ENCODE measurements at regions not wholly inside any gene's neighbourhood (a gene's known extent, or its start where the extent isn't known, plus 50 kb on each side); places are given as distances from the start of the nearest gene placed in this dataset.
"Not testable (repeated sequence)": the region's sequence is repeated elsewhere in the genome, so short reads cannot be mapped to it uniquely, and the experiment has no call there.

- H3K9me3 ChIP-seq (ENCODE audit: control insufficient read depth, insufficient read depth, low read length) = peaks cover 80% of the 10 kb centered on the region
These were observed 382.1 kb downstream of the TMEM121 start for GRCh38 chr14:105908481-105908911.

GRCh38 chr14:105909046-105909827 is 382.9 kb downstream of the TMEM121 start:
- H3K9me3 ChIP-seq (ENCODE audit: control insufficient read depth, insufficient read depth, low read length) = peaks cover 80% of the 10 kb centered on the region
- no peak overlapping the region for H3K27ac ChIP-seq (ENCODE audit: low read depth, low read length)
- no peak overlapping the region for H3K9ac ChIP-seq (ENCODE audit: low read depth, low read length)
- H3K4me1 ChIP-seq (ENCODE audit: control insufficient read depth, insufficient read depth, low read length) = no peaks in the 10 kb centered on the region
- H3K27me3 ChIP-seq (ENCODE audit: control insufficient read depth, insufficient read depth, low read length) = no peaks in the 10 kb centered on the region
- no peaks in the 10 kb centered on the region for H3K36me3 ChIP-seq (ENCODE audit: control insufficient read depth, insufficient read depth, low read length)
- H3K4me3 ChIP-seq (ENCODE audit: low read depth, low read length) = no peak overlapping the region

More at GRCh38 chr14:105908481-105908911, 382.1 kb downstream of the TMEM121 start:
- Histone ChIP-seq H3K9ac (ENCODE audit: low read depth, low read length) (no peak overlapping the region), H3K27ac (ENCODE audit: low read depth, low read length) (no peak overlapping the region), H3K4me1 (ENCODE audit: control insufficient read depth, insufficient read depth, low read length) (no peaks in the 10 kb centered on the region), H3K4me3 (ENCODE audit: low read depth, low read length) (no peak overlapping the region), H3K27me3 (ENCODE audit: control insufficient read depth, insufficient read depth, low read length) (no peaks in the 10 kb centered on the region), H3K36me3 (ENCODE audit: control insufficient read depth, insufficient read depth, low read length) (no peaks in the 10 kb centered on the region)

- H3K4me3 ChIP-seq (ENCODE audit: low read depth, low read length); H3K27ac ChIP-seq (ENCODE audit: low read depth, low read length); H3K9ac ChIP-seq (ENCODE audit: low read depth, low read length); H3K4me1 ChIP-seq (ENCODE audit: control insufficient read depth, insufficient read depth, low read length); H3K36me3 ChIP-seq (ENCODE audit: control insufficient read depth, insufficient read depth, low read length); H3K27me3 ChIP-seq (ENCODE audit: control insufficient read depth, insufficient read depth, low read length): not testable (repeated sequence)
- H3K9me3 ChIP-seq (ENCODE audit: control insufficient read depth, insufficient read depth, low read length) = peaks cover 80% of the 10 kb centered on the region
These were observed 383.4 kb downstream of the TMEM121 start for GRCh38 chr14:105909828-105910120.

GRCh38 chr14:105910426-105910825 is 384.0 kb downstream of the TMEM121 start:
- H3K36me3 ChIP-seq (ENCODE audit: control insufficient read depth, insufficient read depth, low read length) = no peaks in the 10 kb centered on the region
- H3K9me3 ChIP-seq (ENCODE audit: control insufficient read depth, insufficient read depth, low read length) = peaks cover 80% of the 10 kb centered on the region
- H3K27ac ChIP-seq (ENCODE audit: low read depth, low read length) = no peak overlapping the region
- H3K27me3 ChIP-seq (ENCODE audit: control insufficient read depth, insufficient read depth, low read length) = no peaks in the 10 kb centered on the region
- no peak overlapping the region for H3K4me3 ChIP-seq (ENCODE audit: low read depth, low read length)
- no peak overlapping the region for H3K9ac ChIP-seq (ENCODE audit: low read depth, low read length)
- H3K4me1 ChIP-seq (ENCODE audit: control insufficient read depth, insufficient read depth, low read length) = no peaks in the 10 kb centered on the region

- H3K4me3 ChIP-seq (ENCODE audit: low read depth, low read length) = no peak overlapping the region
- peaks cover 80% of the 10 kb centered on the region for H3K9me3 ChIP-seq (ENCODE audit: control insufficient read depth, insufficient read depth, low read length)
- no peaks in the 10 kb centered on the region for H3K4me1 ChIP-seq (ENCODE audit: control insufficient read depth, insufficient read depth, low read length)
- H3K9ac ChIP-seq (ENCODE audit: low read depth, low read length) = no peak overlapping the region
- H3K36me3 ChIP-seq (ENCODE audit: control insufficient read depth, insufficient read depth, low read length) = no peaks in the 10 kb centered on the region
- H3K27ac ChIP-seq (ENCODE audit: low read depth, low read length) = no peak overlapping the region
- H3K27me3 ChIP-seq (ENCODE audit: control insufficient read depth, insufficient read depth, low read length) = no peaks in the 10 kb centered on the region
These were observed 384.8 kb downstream of the TMEM121 start for GRCh38 chr14:105911006-105911847.

- not testable (repeated sequence) for H3K4me1 ChIP-seq (ENCODE audit: control insufficient read depth, insufficient read depth, low read length); H3K27ac ChIP-seq (ENCODE audit: low read depth, low read length); H3K4me3 ChIP-seq (ENCODE audit: low read depth, low read length); H3K9ac ChIP-seq (ENCODE audit: low read depth, low read length); H3K27me3 ChIP-seq (ENCODE audit: control insufficient read depth, insufficient read depth, low read length); H3K36me3 ChIP-seq (ENCODE audit: control insufficient read depth, insufficient read depth, low read length)
- H3K9me3 ChIP-seq (ENCODE audit: control insufficient read depth, insufficient read depth, low read length) = peaks cover 80% of the 10 kb centered on the region
These were observed 385.5 kb downstream of the TMEM121 start for GRCh38 chr14:105911848-105912292.

- Histone ChIP-seq H3K4me3 (ENCODE audit: low read depth, low read length) (no peak overlapping the region), H3K27ac (ENCODE audit: low read depth, low read length) (no peak overlapping the region), H3K36me3 (ENCODE audit: control insufficient read depth, insufficient read depth, low read length) (no peaks in the 10 kb centered on the region), H3K4me1 (ENCODE audit: control insufficient read depth, insufficient read depth, low read length) (no peaks in the 10 kb centered on the region), H3K9ac (ENCODE audit: low read depth, low read length) (no peak overlapping the region), H3K9me3 (ENCODE audit: control insufficient read depth, insufficient read depth, low read length) (peaks cover 79% of the 10 kb centered on the region), H3K27me3 (ENCODE audit: control insufficient read depth, insufficient read depth, low read length) (no peaks in the 10 kb centered on the region)
These were observed 386.3 kb downstream of the TMEM121 start for GRCh38 chr14:105912641-105913180.

GRCh38 chr14:105913221-105913620 is 386.8 kb downstream of the TMEM121 start:
- Histone ChIP-seq H3K9me3 (ENCODE audit: control insufficient read depth, insufficient read depth, low read length) (peaks cover 81% of the 10 kb centered on the region), H3K4me1 (ENCODE audit: control insufficient read depth, insufficient read depth, low read length) (no peaks in the 10 kb centered on the region)

GRCh38 chr14:105913861-105914260 is 387.5 kb downstream of the TMEM121 start:
- Histone ChIP-seq H3K4me1 (ENCODE audit: control insufficient read depth, insufficient read depth, low read length) (no peaks in the 10 kb centered on the region), H3K27ac (ENCODE audit: low read depth, low read length) (no peak overlapping the region), H3K9ac (ENCODE audit: low read depth, low read length) (no peak overlapping the region), H3K27me3 (ENCODE audit: control insufficient read depth, insufficient read depth, low read length) (no peaks in the 10 kb centered on the region), H3K4me3 (ENCODE audit: low read depth, low read length) (no peak overlapping the region), H3K36me3 (ENCODE audit: control insufficient read depth, insufficient read depth, low read length) (no peaks in the 10 kb centered on the region), H3K9me3 (ENCODE audit: control insufficient read depth, insufficient read depth, low read length) (peaks cover 78% of the 10 kb centered on the region)

More at GRCh38 chr14:105913221-105913620, 386.8 kb downstream of the TMEM121 start:
- Histone ChIP-seq H3K36me3 (ENCODE audit: control insufficient read depth, insufficient read depth, low read length) (no peaks in the 10 kb centered on the region), H3K27ac (ENCODE audit: low read depth, low read length) (no peak overlapping the region), H3K27me3 (ENCODE audit: control insufficient read depth, insufficient read depth, low read length) (no peaks in the 10 kb centered on the region), H3K4me3 (ENCODE audit: low read depth, low read length) (no peak overlapping the region), H3K9ac (ENCODE audit: low read depth, low read length) (no peak overlapping the region)

- H3K36me3 ChIP-seq (ENCODE audit: control insufficient read depth, insufficient read depth, low read length); H3K27me3 ChIP-seq (ENCODE audit: control insufficient read depth, insufficient read depth, low read length); H3K9ac ChIP-seq (ENCODE audit: low read depth, low read length); H3K27ac ChIP-seq (ENCODE audit: low read depth, low read length); H3K4me3 ChIP-seq (ENCODE audit: low read depth, low read length); H3K4me1 ChIP-seq (ENCODE audit: control insufficient read depth, insufficient read depth, low read length): not testable (repeated sequence)
- H3K9me3 ChIP-seq (ENCODE audit: control insufficient read depth, insufficient read depth, low read length) = peaks cover 74% of the 10 kb centered on the region
These were observed 387.9 kb downstream of the TMEM121 start for GRCh38 chr14:105914281-105914680.
